Neuronal stem cell (in vitro differentiated cells): ENCODE measurements at regions not wholly inside any gene's neighbourhood (a gene's known extent, or its start where the extent isn't known, plus 50 kb on each side); places are given as distances from the start of the nearest gene placed in this dataset.

Experiments used
- DNase-seq: peaks from one replicate; pipeline ENCODE4 v3.0.0-alpha.2; 2013; ENCODE audit warnings: low spot score
- H2AFZ ChIP-seq: one replicate; pipeline ENCODE4 v1.6.1; 2013; ENCODE audit warnings: mild to moderate bottlenecking, low read length, inconsistent platforms
- H2AK5ac ChIP-seq: 2 replicates; pipeline ENCODE4 v1.6.1; 2013; ENCODE audit warnings: low read depth, mild to moderate bottlenecking, inconsistent platforms, low read length, moderate library complexity, mixed read lengths
- H2BK120ac ChIP-seq: 2 replicates; pipeline ENCODE4 v1.6.1; 2013; ENCODE audit warnings: low read depth, mild to moderate bottlenecking, inconsistent platforms, low read length, moderate library complexity, mixed read lengths
- H2BK12ac ChIP-seq: one replicate; pipeline ENCODE4 v1.6.1; 2013; ENCODE audit warnings: low read length, inconsistent platforms
- H2BK15ac ChIP-seq: 2 replicates; pipeline ENCODE4 v1.6.1; 2013; ENCODE audit warnings: mild to moderate bottlenecking, low read length, inconsistent platforms, mixed read lengths
- H2BK5ac ChIP-seq: one replicate; pipeline ENCODE4 v1.6.1; 2013; ENCODE audit warnings: inconsistent platforms, mild to moderate bottlenecking, low read length, moderate library complexity
- H3K14ac ChIP-seq: one replicate; pipeline ENCODE4 v1.6.1; 2013; ENCODE audit warnings: low read length, inconsistent platforms
- H3K18ac ChIP-seq: 2 replicates; pipeline ENCODE4 v1.6.1; 2013; ENCODE audit warnings: low read length, inconsistent platforms
- H3K23ac ChIP-seq: 2 replicates; pipeline ENCODE4 v1.6.1; 2013; ENCODE audit warnings: low read depth, mild to moderate bottlenecking, mixed read lengths, low read length, inconsistent platforms; ENCODE audit not compliant: poor library complexity
- H3K27ac ChIP-seq: replicated peaks from 3 replicates; pipeline ENCODE4 v1.5.1; 2013; ENCODE audit warnings: low read length, inconsistent platforms
- H3K27me3 ChIP-seq, 3 experiments: 2 replicates each; pipeline ENCODE4 v1.6.1; 2013; ENCODE audit warnings: low read length in 3 of 3, mild to moderate bottlenecking in 2 of 3, inconsistent platforms in 1 of 3, low read depth in 1 of 3, mixed read lengths in 1 of 3, moderate library complexity in 1 of 3; ENCODE audit not compliant: control insufficient read depth in 3 of 3, insufficient read depth in 3 of 3
- H3K36me3 ChIP-seq, 2 donors: replicated peaks in 1 of 2; 2 replicates each; pipeline ENCODE4 v1.6.1; 2013; ENCODE audit warnings: low read length in 2 of 2; ENCODE audit not compliant: control insufficient read depth in 2 of 2, insufficient read depth in 2 of 2
- H3K4ac ChIP-seq: 2 replicates; pipeline ENCODE4 v1.6.1; 2013; ENCODE audit warnings: inconsistent platforms, mild to moderate bottlenecking, low read length, moderate library complexity
- H3K4me1 ChIP-seq, 2 donors: 1 replicate in 1 of 2; 2 replicates in 1 of 2; pipeline ENCODE4 v1.6.1; 2013; ENCODE audit warnings: low read length in 2 of 2, low read depth in 1 of 2; ENCODE audit not compliant: control insufficient read depth in 2 of 2, insufficient read depth in 1 of 2
- H3K4me2 ChIP-seq: one replicate; pipeline ENCODE4 v1.6.1; 2013; ENCODE audit warnings: mild to moderate bottlenecking, low read length, inconsistent platforms; ENCODE audit not compliant: insufficient read depth, poor library complexity, severe bottlenecking
- H3K4me3 ChIP-seq, 2 donors: 2 replicates each; pipeline ENCODE4 v1.5.1; 2013; ENCODE audit warnings: low read length in 2 of 2, mild to moderate bottlenecking in 2 of 2, inconsistent platforms in 1 of 2, moderate library complexity in 1 of 2
- H3K79me1 ChIP-seq: one replicate; pipeline ENCODE4 v1.6.1; 2013; ENCODE audit warnings: low read depth, mild to moderate bottlenecking, inconsistent platforms, low read length, moderate library complexity
- H3K9ac ChIP-seq: one replicate; pipeline ENCODE4 v1.6.1; 2013; ENCODE audit warnings: mild to moderate bottlenecking, low read depth, low read length, inconsistent platforms; ENCODE audit not compliant: poor library complexity
- H3K9me3 ChIP-seq, 2 donors: replicated peaks in 1 of 2; 2 replicates each; pipeline versions ENCODE3 to v1.6.1; 2013; ENCODE audit warnings: low read length in 2 of 2, mild to moderate bottlenecking in 2 of 2, inconsistent platforms in 1 of 2, low read depth in 1 of 2, mixed read lengths in 1 of 2, moderate library complexity in 1 of 2; ENCODE audit not compliant: control insufficient read depth in 2 of 2, insufficient read depth in 1 of 2
- H4K8ac ChIP-seq: one replicate; pipeline ENCODE4 v1.6.1; 2013; ENCODE audit warnings: low read depth, mild to moderate bottlenecking, inconsistent platforms, low read length, moderate library complexity
- H4K91ac ChIP-seq: one replicate; pipeline ENCODE4 v1.6.1; 2013; ENCODE audit warnings: low read length, low read depth, mild to moderate bottlenecking, inconsistent platforms; ENCODE audit not compliant: poor library complexity
- WGBS, 2 donors: extraction: QIAGEN DNeasy Blood & Tissue Kit; methylation state at CpG; one replicate each; pipeline ENCODE4 v1.1.7; 2013; ENCODE audit warnings: missing lambda C conversion rate in 2 of 2, mixed read lengths in 1 of 2; ENCODE audit not compliant: insufficient read length in 2 of 2, insufficient replicate concordance in 1 of 2; ENCODE audit errors: extremely low coverage in 2 of 2; 5-methylcytosine and 5-hydroxymethylcytosine counted together

DNA sequence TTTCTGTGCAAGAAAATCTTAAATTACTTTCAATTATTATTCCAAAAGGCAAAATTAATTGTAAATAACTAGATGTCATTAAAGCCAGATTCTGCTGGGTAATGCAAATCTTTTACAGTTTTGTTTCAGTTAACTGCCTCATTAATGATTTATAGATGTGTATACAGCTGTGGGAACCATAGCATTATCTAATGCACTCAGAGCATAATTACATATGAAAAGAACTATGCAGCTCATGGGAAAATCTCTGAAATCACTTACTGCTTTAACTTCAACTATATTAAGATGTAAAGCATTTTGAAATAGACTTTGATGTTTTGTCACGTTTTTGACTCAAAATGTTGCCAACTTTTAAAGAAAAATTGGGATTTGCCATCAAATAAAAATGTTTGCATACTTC is 630.3 kb upstream of the KLHL4 start:
- Histone ChIP-seq H4K91ac (no peak overlapping the region), H3K9ac (no peak overlapping the region), H2BK120ac (no peak overlapping the region), H3K4me1 (no peaks in the 10 kb centered on the region), H3K4ac (no peak overlapping the region), H2BK5ac (no peak overlapping the region), H2AFZ (no peak overlapping the region), H4K8ac (no peak overlapping the region), H2BK15ac (no peak overlapping the region), H3K36me3 (no peaks in the 10 kb centered on the region), H2BK12ac (no peak overlapping the region), H3K23ac (no peak overlapping the region), H2AK5ac (no peak overlapping the region), H3K14ac (no peak overlapping the region), H3K9me3 (no peaks in the 10 kb centered on the region), H3K27me3 (no peaks in the 10 kb centered on the region), H3K18ac (no peak overlapping the region), H3K79me1 (no peaks in the 10 kb centered on the region), H3K27ac (no peak overlapping the region), H3K4me3 (no peak overlapping the region), H3K4me2 (no peak overlapping the region)
- DNase-seq = no peak
- WGBS, 2 donors = no CpG with 5 or more reads among the region's 1 CpG

DNA sequence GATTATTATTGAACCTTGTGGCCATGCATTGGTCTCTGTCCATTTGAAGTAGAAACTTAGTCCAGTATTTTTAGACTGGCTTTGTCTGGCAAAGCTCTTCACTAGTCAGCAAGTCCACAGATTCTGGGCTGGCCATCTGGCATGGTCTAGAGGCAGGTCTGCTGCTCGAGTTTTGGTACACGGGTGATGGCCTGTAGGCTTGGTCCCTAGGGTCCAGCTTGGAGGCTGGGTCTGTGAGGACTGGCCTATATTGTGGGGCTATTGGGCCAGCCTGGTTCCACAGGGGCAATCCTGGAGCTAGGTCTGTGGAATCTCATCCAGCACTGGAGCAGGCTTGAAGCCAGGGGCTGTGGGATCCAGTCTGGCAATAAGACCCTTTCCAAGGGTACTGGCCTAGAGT is 607.6 kb upstream of the KLHL4 start:
- Histone ChIP-seq H2BK120ac (no peak overlapping the region), H3K9me3 (no peaks in the 10 kb centered on the region), H2BK12ac (no peak overlapping the region), H3K4me1 (no peaks in the 10 kb centered on the region), H3K79me1 (no peaks in the 10 kb centered on the region), H3K18ac (no peak overlapping the region), H2AK5ac (no peak overlapping the region), H3K9ac (no peak overlapping the region), H3K4ac (no peak overlapping the region), H3K14ac (no peak overlapping the region), H4K91ac (no peak overlapping the region), H3K4me3 (no peak overlapping the region), H3K27me3 (no peaks in the 10 kb centered on the region), H3K23ac (no peak overlapping the region), H3K4me2 (no peak overlapping the region), H2AFZ (no peak overlapping the region), H2BK15ac (no peak overlapping the region), H4K8ac (no peak overlapping the region), H2BK5ac (no peak overlapping the region), H3K36me3 (no peaks in the 10 kb centered on the region), H3K27ac (no peak overlapping the region)
- WGBS, 2 donors = no CpG with 5 or more reads among the region's 2 CpGs
- DNase-seq = no peak

DNA sequence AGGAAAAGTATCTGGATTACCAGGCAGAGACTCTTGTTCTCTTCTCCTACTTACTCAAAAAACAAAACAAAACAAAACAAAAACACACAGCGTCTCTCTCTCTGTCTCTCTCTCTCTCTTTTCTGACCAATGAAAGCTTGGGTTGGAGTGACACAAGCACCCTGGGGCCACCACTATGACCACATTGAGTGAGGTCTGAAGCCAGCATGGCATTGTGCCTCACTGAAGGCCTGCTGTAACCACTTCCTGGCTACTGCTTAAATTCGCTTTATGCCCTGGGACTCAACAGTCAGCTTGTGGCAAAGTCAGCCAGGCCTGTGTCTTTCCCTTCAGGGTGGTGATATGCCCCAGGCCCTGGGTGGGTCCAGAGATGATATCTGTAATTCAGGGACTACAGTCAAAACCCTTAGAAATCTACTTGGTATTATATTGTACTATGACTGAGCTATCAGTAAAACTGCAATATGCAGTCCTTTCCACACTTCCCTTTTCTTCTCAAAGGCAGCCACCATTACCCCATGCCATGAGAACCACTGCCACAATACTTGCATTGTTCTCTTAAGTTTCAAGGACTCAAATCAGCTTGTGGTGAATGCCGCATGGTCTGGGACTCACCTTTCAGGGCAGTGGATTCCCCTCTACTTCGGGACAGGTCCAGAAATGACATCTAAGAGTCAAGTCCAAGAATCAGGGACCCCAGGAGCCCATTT is 606.8 kb upstream of the KLHL4 start:
- Histone ChIP-seq H3K9ac (no peak overlapping the region), H2BK120ac (no peak overlapping the region), H3K36me3 (no peaks in the 10 kb centered on the region)

DNA sequence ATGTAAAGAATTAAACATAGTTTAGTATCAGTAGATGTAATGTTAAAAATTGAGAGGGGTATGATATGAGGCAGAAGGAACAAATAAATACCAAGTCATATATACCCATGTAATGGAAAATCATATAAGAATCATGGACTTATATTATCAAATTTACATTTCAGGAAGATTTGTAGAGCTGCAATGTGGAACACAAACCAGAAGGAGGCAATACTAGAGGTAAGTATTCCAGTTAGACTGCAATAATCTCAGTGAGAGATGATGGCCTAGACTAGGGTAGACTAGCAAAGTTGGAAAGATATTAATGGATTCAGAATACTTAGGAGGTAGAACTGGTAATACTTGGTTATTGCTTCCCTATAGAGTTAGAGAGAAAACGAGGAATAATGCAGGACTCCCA is 603.0 kb upstream of the KLHL4 start:
- no peak overlapping the region for H3K18ac ChIP-seq
- no peak overlapping the region for H4K8ac ChIP-seq
- H3K9me3 ChIP-seq = no peaks in the 10 kb centered on the region
- H3K27ac ChIP-seq = no peak overlapping the region
- no peaks in the 10 kb centered on the region for H3K27me3 ChIP-seq
- no peak overlapping the region for H3K4ac ChIP-seq
- no peak overlapping the region for H2BK15ac ChIP-seq
- H3K4me1 ChIP-seq = no peaks in the 10 kb centered on the region
- no peak overlapping the region for H2AFZ ChIP-seq
- H3K79me1 ChIP-seq = no peaks in the 10 kb centered on the region
- H3K14ac ChIP-seq = no peak overlapping the region
- H4K91ac ChIP-seq = no peak overlapping the region
- no peak overlapping the region for H2BK5ac ChIP-seq
- H3K4me2 ChIP-seq = no peak overlapping the region
- no CpG with 5 or more reads among the region's 1 CpG for WGBS, 2 donors
- DNase-seq = no peak
- no peak overlapping the region for H2BK120ac ChIP-seq
- no peaks in the 10 kb centered on the region for H3K36me3 ChIP-seq
- H3K9ac ChIP-seq = no peak overlapping the region
- H3K4me3 ChIP-seq = no peak overlapping the region
- no peak overlapping the region for H2AK5ac ChIP-seq
- H3K23ac ChIP-seq = no peak overlapping the region
- H2BK12ac ChIP-seq = no peak overlapping the region

More for the DNA sequence above, 606.8 kb upstream of the KLHL4 start:
- H2AFZ ChIP-seq = no peak overlapping the region
- DNase-seq = no peak
- H4K8ac ChIP-seq = no peak overlapping the region
- no peak overlapping the region for H3K14ac ChIP-seq
- no peaks in the 10 kb centered on the region for H3K9me3 ChIP-seq
- H3K18ac ChIP-seq = no peak overlapping the region
- H3K27me3 ChIP-seq = no peaks in the 10 kb centered on the region
- H3K4me1 ChIP-seq = no peaks in the 10 kb centered on the region
- WGBS, 2 donors = no CpG with 5 or more reads among the region's 4 CpGs
- no peaks in the 10 kb centered on the region for H3K79me1 ChIP-seq
- no peak overlapping the region for H2BK15ac ChIP-seq
- H2BK12ac ChIP-seq = no peak overlapping the region
- H3K4me2 ChIP-seq = no peak overlapping the region
- H2AK5ac ChIP-seq = no peak overlapping the region
- no peak overlapping the region for H3K4me3 ChIP-seq
- no peak overlapping the region for H3K27ac ChIP-seq
- no peak overlapping the region for H3K23ac ChIP-seq
- H2BK5ac ChIP-seq = no peak overlapping the region
- no peak overlapping the region for H4K91ac ChIP-seq
- no peak overlapping the region for H3K4ac ChIP-seq
